IMR-90 (cell line): ENCODE measurements at regions not wholly inside any gene's neighbourhood (a gene's known extent, or its start where the extent isn't known, plus 50 kb on each side); places are given as distances from the start of the nearest gene placed in this dataset.
A peak's percentile ranks its signal among the peaks of the same experiment; 100 is the strongest.

ENCODE experiments used
- ATAC-seq: fragments of 200-7000 bp; cut with Tn5 transposase; 2 replicates; pipeline ENCODE4 v1.9.1; 2020; ENCODE audit warnings: low read depth, mild to moderate bottlenecking, moderate library complexity
- BruUV-seq: library from RNA; stranded (reverse); fragments of 400-500 nt; replicated peaks from 2 replicates; lab custom pipeline; 2021; lab: Mats Ljungman, UMichigan
- CTCF ChIA-PET: fragments of 300-600 bp; formaldehyde crosslinking; extraction: SDS; loops from one replicate; lab custom pipeline; 2021; ENCODE audit warnings: antibody characterized with exemption; lab: Yijun Ruan, JAX
- POLR2A ChIA-PET: fragments of 300-600 bp; sonication (Branson Sonifier 250); formaldehyde crosslinking; loops from one replicate; lab custom pipeline; 2022; ENCODE audit warnings: antibody characterized with exemption; ENCODE audit not compliant: unreplicated experiment; lab: Charles Lee
- DNase-seq: peaks from one replicate; pipeline ENCODE4 v3.0.0; 2013
- H2AFZ ChIP-seq: replicated peaks from 2 replicates; pipeline ENCODE3; 2013; ENCODE audit warnings: low read length, mild to moderate bottlenecking; ENCODE audit not compliant: poor library complexity
- H2AK5ac ChIP-seq: 2 replicates; pipeline ENCODE4 v1.6.1; 2013; ENCODE audit warnings: low read depth, low read length, inconsistent platforms
- H2AK9ac ChIP-seq: replicated peaks from 2 replicates; pipeline ENCODE3; 2013; ENCODE audit warnings: mild to moderate bottlenecking, low read depth, low read length, moderate library complexity; ENCODE audit not compliant: poor library complexity
- H2BK120ac ChIP-seq: 2 replicates; pipeline ENCODE4 v1.6.1; 2013; ENCODE audit warnings: low read depth, low read length, inconsistent platforms
- H2BK15ac ChIP-seq: 3 replicates; pipeline ENCODE4 v1.6.1; 2013; ENCODE audit warnings: low read depth, low read length, inconsistent platforms
- H2BK20ac ChIP-seq: 2 replicates; pipeline ENCODE4 v1.6.1; 2013; ENCODE audit warnings: low read depth, mild to moderate bottlenecking, inconsistent platforms, low read length, moderate library complexity
- H2BK5ac ChIP-seq: 2 replicates; pipeline ENCODE4 v1.6.1; 2013; ENCODE audit warnings: mild to moderate bottlenecking, low read depth, low read length, inconsistent platforms; ENCODE audit not compliant: poor library complexity, severe bottlenecking
- H3K14ac ChIP-seq: replicated peaks from 2 replicates; pipeline ENCODE4 v1.6.1; 2013; ENCODE audit warnings: low read depth, low read length, inconsistent platforms
- H3K18ac ChIP-seq: 2 replicates; pipeline ENCODE4 v1.6.1; 2013; ENCODE audit warnings: low read depth, low read length, control low read depth
- H3K23ac ChIP-seq: 2 replicates; pipeline ENCODE4 v1.6.1; 2013; ENCODE audit warnings: low read depth, low read length, inconsistent platforms
- H3K27ac ChIP-seq: 2 replicates; pipeline ENCODE4 v1.5.1; 2013; ENCODE audit warnings: mild to moderate bottlenecking, control low read depth, low read length; ENCODE audit not compliant: insufficient read depth
- H3K27me3 ChIP-seq: 2 replicates; pipeline ENCODE4 v1.6.1; 2013; ENCODE audit warnings: low read length; ENCODE audit not compliant: control insufficient read depth, insufficient read depth
- H3K36me3 ChIP-seq: 2 replicates; pipeline ENCODE4 v1.6.1; 2013; ENCODE audit warnings: low read length, mixed read lengths; ENCODE audit not compliant: control insufficient read depth, insufficient read depth
- H3K4ac ChIP-seq: 2 replicates; pipeline ENCODE4 v1.6.1; 2013; ENCODE audit warnings: low read depth, low read length, inconsistent platforms
- H3K4me1 ChIP-seq: 2 replicates; pipeline ENCODE4 v1.6.1; 2013; ENCODE audit warnings: low read length, mixed read lengths; ENCODE audit not compliant: control insufficient read depth, insufficient read depth
- H3K4me2 ChIP-seq: 2 replicates; pipeline ENCODE4 v1.6.1; 2013; ENCODE audit warnings: low read depth, mild to moderate bottlenecking, control low read depth, low read length, moderate library complexity
- H3K4me3 ChIP-seq: 2 replicates; pipeline ENCODE4 v1.5.1; 2013; ENCODE audit warnings: low read depth, mild to moderate bottlenecking, control low read depth, low read length, moderate library complexity; ENCODE audit not compliant: insufficient read depth
- H3K56ac ChIP-seq: 2 replicates; pipeline ENCODE4 v1.6.1; 2013; ENCODE audit warnings: low read length, inconsistent platforms; ENCODE audit not compliant: insufficient read depth; ENCODE audit errors: extremely low read depth
- H3K79me1 ChIP-seq, 2 experiments: 2 replicates each; pipeline ENCODE4 v1.6.1; 2013; ENCODE audit warnings: low read length in 2 of 2, inconsistent platforms in 1 of 2, low read depth in 1 of 2
- H3K9ac ChIP-seq: 2 replicates; pipeline ENCODE4 v1.6.1; 2013; ENCODE audit warnings: low read depth, low read length, control low read depth
- H3K9me1 ChIP-seq: 2 replicates; pipeline ENCODE4 v1.6.1; 2013; ENCODE audit warnings: low read length, inconsistent platforms; ENCODE audit not compliant: insufficient read depth
- H3K9me3 ChIP-seq: 2 replicates; pipeline ENCODE4 v1.6.1; 2013; ENCODE audit warnings: low read length; ENCODE audit not compliant: control insufficient read depth, insufficient read depth
- H4K20me1 ChIP-seq: 2 replicates; pipeline ENCODE4 v1.6.1; 2013; ENCODE audit warnings: low read length, inconsistent platforms; ENCODE audit not compliant: insufficient read depth
- H4K5ac ChIP-seq: 2 replicates; pipeline ENCODE4 v1.6.1; 2013; ENCODE audit warnings: mild to moderate bottlenecking, low read depth, low read length, control low read depth
- H4K8ac ChIP-seq, 2 experiments: 2 replicates each; pipeline ENCODE4 v1.6.1; 2013; ENCODE audit warnings: low read depth in 2 of 2, low read length in 2 of 2, control low read depth in 1 of 2, inconsistent platforms in 1 of 2
- H4K91ac ChIP-seq: 2 replicates; pipeline ENCODE4 v1.6.1; 2013; ENCODE audit warnings: low read depth, low read length, inconsistent platforms; ENCODE audit not compliant: insufficient read depth
- CEBPB ChIP-seq: IDR thresholded peaks from 2 replicates; pipeline ENCODE4 v1.6.1; 2012; ENCODE audit warnings: low read depth, low read length, improper control_type of control experiment
- CHD1 ChIP-seq: IDR thresholded peaks from 2 replicates; pipeline ENCODE4 v1.6.1; 2012; ENCODE audit warnings: low read depth, low read length, improper control_type of control experiment
- MAFK ChIP-seq: IDR thresholded peaks from 2 replicates; pipeline ENCODE4 v1.6.1; 2012; ENCODE audit warnings: low read depth, low read length, improper control_type of control experiment
- MAZ ChIP-seq: IDR thresholded peaks from 2 replicates; pipeline ENCODE4 v1.6.1; 2012; ENCODE audit warnings: low read depth, mild to moderate bottlenecking, low read length, improper control_type of control experiment, moderate library complexity, borderline replicate concordance
- MXI1 ChIP-seq: IDR thresholded peaks from 2 replicates; pipeline ENCODE4 v1.6.1; 2012; ENCODE audit warnings: low read depth, mild to moderate bottlenecking, low read length, moderate library complexity, borderline replicate concordance
- NFE2L2 ChIP-seq: fragments of 150-350 bp; IDR thresholded peaks from 2 replicates; pipeline ENCODE4 v1.6.1; 2016; ENCODE audit warnings: low read depth, mild to moderate bottlenecking, low read length
- POLR2A ChIP-seq: IDR thresholded peaks from 2 replicates; pipeline ENCODE4 v1.6.1; 2012; ENCODE audit warnings: mild to moderate bottlenecking, low read depth, low read length
- RAD21 ChIP-seq: IDR thresholded peaks from 2 replicates; pipeline ENCODE4 v1.6.1; 2012; ENCODE audit warnings: low read length, improper control_type of control experiment
- RCOR1 ChIP-seq: IDR thresholded peaks from 2 replicates; pipeline ENCODE4 v1.6.1; 2012; ENCODE audit warnings: mild to moderate bottlenecking, low read length, improper control_type of control experiment; ENCODE audit not compliant: insufficient replicate concordance
- RFX5 ChIP-seq: IDR thresholded peaks from 2 replicates; pipeline ENCODE4 v1.8.0; 2012; ENCODE audit warnings: low read depth, mild to moderate bottlenecking, low read length, moderate library complexity
- SMC3 ChIP-seq: fragments of 150-350 bp; IDR thresholded peaks from 2 replicates; pipeline ENCODE4 v1.6.1; 2016; ENCODE audit warnings: low read depth, mild to moderate bottlenecking, antibody characterized with exemption, low read length, moderate library complexity
- dilution Hi-C: fragments of 300-500 bp; cut with HindIII; formaldehyde crosslinking; loops from one replicate; pipeline ENCODE4 v1.14.3; 2018; ENCODE audit warnings: low sequenced_read_pairs; ENCODE audit not compliant: unreplicated experiment
- in situ Hi-C: fragments of 300-500 bp; cut with MboI; formaldehyde crosslinking; loops from 3 replicates; pipeline ENCODE4 v1.14.3; 2019; ENCODE audit warnings: low sequenced_read_pairs, inconsistent platforms, mixed read lengths
- intact Hi-C: fragments of 100-400 bp; cut with micrococcal nuclease; formaldehyde crosslinking; loops from 2 replicates; pipeline ENCODE4 v1.10.0; 2022
- TF ChIP-seq, protein P1 (sequence below): conservative IDR thresholded peaks from 2 replicates; pipeline ENCODE4 v1.5.1; 2012; ENCODE audit warnings: mild to moderate bottlenecking, low read depth, low read length, improper control_type of control experiment
- TF ChIP-seq, protein P2 (sequence below): fragments of 150-350 bp; IDR thresholded peaks from 2 replicates; pipeline ENCODE4 v1.6.1; 2016; ENCODE audit warnings: low read depth, mild to moderate bottlenecking, low read length, moderate library complexity, borderline replicate concordance

DNA sequence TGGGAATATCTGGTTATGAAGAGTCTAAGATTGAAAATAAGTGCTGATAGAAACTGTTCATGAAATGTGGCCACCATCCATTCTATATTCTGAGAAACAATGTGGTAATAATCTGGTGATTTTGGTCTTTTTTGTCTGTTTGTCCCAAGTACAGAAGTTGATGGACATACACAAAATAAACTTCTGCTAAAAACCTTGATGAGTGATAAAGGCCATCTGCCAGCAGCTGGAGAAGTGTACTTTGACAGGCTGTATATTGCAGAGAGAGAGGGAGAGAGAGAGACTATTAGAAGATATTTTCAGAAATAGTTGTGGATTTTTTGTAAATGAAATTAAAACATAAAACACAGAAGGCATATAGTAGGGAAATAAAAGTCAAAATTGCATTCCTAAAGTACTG is 96.9 kb upstream of the NABP1 start:
- Histone ChIP-seq H2AFZ (no peak overlapping the region), H4K91ac (no peak overlapping the region), H4K20me1 (no peaks in the 10 kb centered on the region), H3K23ac (no peak overlapping the region), H2BK120ac (peak overlapping the region; percentile 47; the same call in 1 of the 2 replicates), H3K9ac (no peak overlapping the region), H3K4ac (peak overlapping the region; percentile 15; the same call in 1 of the 2 replicates), H3K4me3 (no peak overlapping the region), H2BK20ac (peak overlapping the region; percentile 48; the same call in 1 of the 2 replicates), H3K14ac (no peak overlapping the region), H3K18ac (peak overlapping the region; percentile 70; the same call in 1 of the 2 replicates), H3K27me3 (no peaks in the 10 kb centered on the region), H3K4me1 (no peaks in the 10 kb centered on the region), H2AK9ac (no peak overlapping the region), H2BK5ac (peak overlapping the region; percentile 63), H3K9me1 (peaks cover 3% of the 10 kb centered on the region; the same call in 1 of the 2 replicates), H3K9me3 (no peaks in the 10 kb centered on the region), H2AK5ac (no peak overlapping the region), H3K27ac (no peak overlapping the region), H3K4me2 (no peak overlapping the region), H4K5ac (no peak overlapping the region), H3K36me3 (no peaks in the 10 kb centered on the region), H2BK15ac (no peak overlapping the region), H3K79me1 (no peaks in the 10 kb centered on the region), H3K56ac (no peak overlapping the region), H4K8ac (0 out of 4 replicates have a peak overlapping the region, but pooled peaks of 1 of the 2 experiments have one; percentile 6)
- dilution Hi-C loops, result no loop called here
- no TSS peak for BruUV-seq
- in situ Hi-C loops, result no loop called here
- DNase-seq, result no peak
- intact Hi-C loops, result loop anchor here (5.0 kb wide), 1 partner anchor 41 kb away; no protein-coding TSS in a partner anchor
- CTCF ChIA-PET, result interaction anchor here (0.6 kb wide), 1 partner anchor 116 kb away, joined by 6 read pairs; no protein-coding TSS in a partner anchor
- ATAC-seq, result no peak
- TF ChIP-seq SMC3 (no peak), CHD1 (no peak), RAD21 (no peak), MXI1 (no peak), POLR2A (no peak), MAFK (no peak), CEBPB (no peak), NFE2L2 (no peak), MAZ (no peak), RFX5 (no peak), RCOR1 (no peak)
- TF ChIP-seq, protein P1, sequence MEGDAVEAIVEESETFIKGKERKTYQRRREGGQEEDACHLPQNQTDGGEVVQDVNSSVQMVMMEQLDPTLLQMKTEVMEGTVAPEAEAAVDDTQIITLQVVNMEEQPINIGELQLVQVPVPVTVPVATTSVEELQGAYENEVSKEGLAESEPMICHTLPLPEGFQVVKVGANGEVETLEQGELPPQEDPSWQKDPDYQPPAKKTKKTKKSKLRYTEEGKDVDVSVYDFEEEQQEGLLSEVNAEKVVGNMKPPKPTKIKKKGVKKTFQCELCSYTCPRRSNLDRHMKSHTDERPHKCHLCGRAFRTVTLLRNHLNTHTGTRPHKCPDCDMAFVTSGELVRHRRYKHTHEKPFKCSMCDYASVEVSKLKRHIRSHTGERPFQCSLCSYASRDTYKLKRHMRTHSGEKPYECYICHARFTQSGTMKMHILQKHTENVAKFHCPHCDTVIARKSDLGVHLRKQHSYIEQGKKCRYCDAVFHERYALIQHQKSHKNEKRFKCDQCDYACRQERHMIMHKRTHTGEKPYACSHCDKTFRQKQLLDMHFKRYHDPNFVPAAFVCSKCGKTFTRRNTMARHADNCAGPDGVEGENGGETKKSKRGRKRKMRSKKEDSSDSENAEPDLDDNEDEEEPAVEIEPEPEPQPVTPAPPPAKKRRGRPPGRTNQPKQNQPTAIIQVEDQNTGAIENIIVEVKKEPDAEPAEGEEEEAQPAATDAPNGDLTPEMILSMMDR, result no peak
- TF ChIP-seq, protein P2, sequence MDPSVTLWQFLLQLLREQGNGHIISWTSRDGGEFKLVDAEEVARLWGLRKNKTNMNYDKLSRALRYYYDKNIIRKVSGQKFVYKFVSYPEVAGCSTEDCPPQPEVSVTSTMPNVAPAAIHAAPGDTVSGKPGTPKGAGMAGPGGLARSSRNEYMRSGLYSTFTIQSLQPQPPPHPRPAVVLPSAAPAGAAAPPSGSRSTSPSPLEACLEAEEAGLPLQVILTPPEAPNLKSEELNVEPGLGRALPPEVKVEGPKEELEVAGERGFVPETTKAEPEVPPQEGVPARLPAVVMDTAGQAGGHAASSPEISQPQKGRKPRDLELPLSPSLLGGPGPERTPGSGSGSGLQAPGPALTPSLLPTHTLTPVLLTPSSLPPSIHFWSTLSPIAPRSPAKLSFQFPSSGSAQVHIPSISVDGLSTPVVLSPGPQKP, result no peak
- POLR2A ChIA-PET, result no interaction called here
